Pancreas (tissue), 10 donors: ENCODE measurements at regions not wholly inside any gene's neighbourhood (a gene's known extent, or its start where the extent isn't known, plus 50 kb on each side); places are given as distances from the start of the nearest gene placed in this dataset.

Experiments used
- ATAC-seq, 4 donors: fragments of 200-7000 bp; cut with Tn5 transposase; one replicate each; pipeline versions ENCODE4 v1.8.0 to v1.9.1; 2020; ENCODE audit warnings: mild to moderate bottlenecking in 4 of 4, moderate library complexity in 4 of 4
- DNase-seq, 6 donors: peaks; one replicate each; pipeline ENCODE4 v3.0.0-alpha.2; 2020
- FAIRE-seq: peaks from 2 replicates; lab custom pipeline; 2012; peaks lifted over from hg19 to GRCh38; lab: Jason Lieb, UNC
- H3K27ac ChIP-seq, 4 donors: fragments of 200-600 bp; sonication (generic); 1 replicate in 3 of 4; 2 replicates in 1 of 4; pipeline versions ENCODE4 v1.5.0 to v1.8.0; 2020
- H3K27me3 ChIP-seq, 4 donors: fragments of 200-600 bp; one replicate each; pipeline ENCODE4 v1.8.0; 2021
- H3K36me3 ChIP-seq, 3 donors: fragments of 200-600 bp; sonication (generic) in 1 of 3; one replicate each; pipeline versions ENCODE4 v1.5.0 to v1.8.0; 2020 to 2021
- H3K4me1 ChIP-seq, 3 donors: fragments of 200-600 bp; one replicate each; pipeline ENCODE4 v1.8.0; 2021
- H3K4me3 ChIP-seq, 4 donors: fragments of 200-600 bp; sonication (generic) in 2 of 4; one replicate each; pipeline versions ENCODE4 v1.5.0 to v1.8.0; 2020 to 2021
- H3K9me3 ChIP-seq, 4 donors: fragments of 200-600 bp; one replicate each; pipeline ENCODE4 v1.8.0; 2021
- WGBS, 2 donors: extraction: QIAGEN DNeasy Blood & Tissue Kit; methylation state at CpG; one replicate each; pipeline ENCODE4 v1.1.7; 2013; 5-methylcytosine and 5-hydroxymethylcytosine counted together
- intact Hi-C, 3 donors: fragments of 100-400 bp; cut with DNase I; formaldehyde crosslinking; loops; one replicate each; pipeline versions ENCODE4 v1.11.1 to v1.14.2; 2022
- TF ChIP-seq, protein P1 (sequence below), 4 donors: fragments of 200-600 bp; sonication (generic) in 3 of 4; IDR thresholded peaks; one replicate each; pipeline versions ENCODE4 v1.5.0 to v1.8.0; 2021; ENCODE audit warnings: antibody characterized with exemption in 4 of 4
- donor health status: healthy with polysubstance abuse.
- donor health status: DM: no; HTN: no; CAD: no; lungs with moderate emphysema.
- donor health status: DM: no; HTN: no; CAD: no.
- donor health status: control.
- donor health status: control.
- donor health status: Bipolar disorder and iron deficiency.
- donor health status: DM: yes; HTN: yes; CAD: no.
- donor health status: DM: no; HTN: no; CAD: no.
- donor health status: DM: no; HTN: no; CAD: no.
- donor health status: DM: yes; HTN: yes; CAD: no.

DNA sequence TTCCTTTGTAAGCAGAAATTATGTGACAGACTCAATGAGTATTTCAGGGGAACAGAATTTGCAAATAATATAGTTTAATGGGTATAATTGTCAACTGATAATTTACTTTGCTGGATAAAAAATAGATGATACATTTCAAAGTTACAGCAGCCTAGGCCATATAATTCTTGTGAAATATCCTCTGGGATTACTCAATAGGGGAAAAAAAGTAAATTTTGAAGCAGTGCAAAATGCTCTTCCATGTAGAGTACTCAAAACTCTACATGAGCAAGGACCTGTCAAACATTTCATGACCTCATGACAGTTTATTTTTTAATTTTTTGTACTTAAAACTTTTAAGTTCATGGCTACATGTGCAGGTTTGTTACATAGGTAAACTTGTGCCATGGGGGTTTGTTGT lies 163.3 kb downstream of the DACT1 start:
- FAIRE-seq = no peak
- H3K4me3 ChIP-seq = no peak overlapping the region
- TF ChIP-seq, protein P1, sequence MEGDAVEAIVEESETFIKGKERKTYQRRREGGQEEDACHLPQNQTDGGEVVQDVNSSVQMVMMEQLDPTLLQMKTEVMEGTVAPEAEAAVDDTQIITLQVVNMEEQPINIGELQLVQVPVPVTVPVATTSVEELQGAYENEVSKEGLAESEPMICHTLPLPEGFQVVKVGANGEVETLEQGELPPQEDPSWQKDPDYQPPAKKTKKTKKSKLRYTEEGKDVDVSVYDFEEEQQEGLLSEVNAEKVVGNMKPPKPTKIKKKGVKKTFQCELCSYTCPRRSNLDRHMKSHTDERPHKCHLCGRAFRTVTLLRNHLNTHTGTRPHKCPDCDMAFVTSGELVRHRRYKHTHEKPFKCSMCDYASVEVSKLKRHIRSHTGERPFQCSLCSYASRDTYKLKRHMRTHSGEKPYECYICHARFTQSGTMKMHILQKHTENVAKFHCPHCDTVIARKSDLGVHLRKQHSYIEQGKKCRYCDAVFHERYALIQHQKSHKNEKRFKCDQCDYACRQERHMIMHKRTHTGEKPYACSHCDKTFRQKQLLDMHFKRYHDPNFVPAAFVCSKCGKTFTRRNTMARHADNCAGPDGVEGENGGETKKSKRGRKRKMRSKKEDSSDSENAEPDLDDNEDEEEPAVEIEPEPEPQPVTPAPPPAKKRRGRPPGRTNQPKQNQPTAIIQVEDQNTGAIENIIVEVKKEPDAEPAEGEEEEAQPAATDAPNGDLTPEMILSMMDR (IDR thresholded peaks at IDR 0.05) = no peak
- no peaks in the 10 kb centered on the region for H3K9me3 ChIP-seq
- H3K4me1 ChIP-seq = peaks cover 0 to 8% (median 8%) of the 10 kb centered on the region in 3 donors
- H3K27ac ChIP-seq = no peak overlapping the region
- intact Hi-C loops = no loop called here
- no peaks in the 10 kb centered on the region for H3K27me3 ChIP-seq
- DNase-seq = no peak
- H3K36me3 ChIP-seq = no peaks in the 10 kb centered on the region
- ATAC-seq = no peak

DNA sequence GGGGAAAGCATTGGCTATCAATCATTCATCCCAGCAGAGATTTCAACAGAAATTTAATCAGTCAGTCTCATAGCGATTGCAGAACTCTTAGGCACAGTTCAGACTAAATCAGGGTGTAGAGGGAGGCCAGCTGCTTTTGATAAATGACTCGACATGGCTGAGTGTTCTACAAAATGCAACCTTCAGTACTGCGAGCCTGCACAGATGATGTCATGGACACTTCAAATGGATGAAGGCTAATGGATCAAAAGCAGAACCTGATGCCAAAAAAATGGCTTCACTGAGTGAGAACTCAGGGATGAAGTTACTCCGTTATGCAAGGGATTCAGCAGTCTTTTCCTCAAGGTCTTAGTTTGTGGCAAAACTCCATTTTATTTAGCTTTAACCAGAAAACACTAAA lies 167.3 kb downstream of the DACT1 start:
- no peaks in the 10 kb centered on the region for H3K9me3 ChIP-seq
- TF ChIP-seq, protein P1 (IDR thresholded peaks at IDR 0.05) = no peak
- H3K36me3 ChIP-seq = no peaks in the 10 kb centered on the region
- intact Hi-C loops = no loop called here
- ATAC-seq (peak in 1 of 4 donors; percentile 35), FAIRE-seq (no peak), DNase-seq (no peak)
- 55% methylated on average over 4 of the region's 4 CpGs for WGBS, 2 donors
- H3K27ac ChIP-seq = no peak overlapping the region
- H3K27me3 ChIP-seq = no peaks in the 10 kb centered on the region
- H3K4me3 ChIP-seq = no peak overlapping the region
- peaks cover 0 to 8% (median 0%) of the 10 kb centered on the region in 3 donors for H3K4me1 ChIP-seq

GRCh38 chr14:58805605-58806409 lies 168.0 kb downstream of the DACT1 start:
- DNase-seq (no peak), FAIRE-seq (no peak), ATAC-seq (no peak)
- intact Hi-C loops = no loop called here
- peaks cover 0 to 8% (median 0%) of the 10 kb centered on the region in 3 donors for H3K4me1 ChIP-seq
- H3K9me3 ChIP-seq = no peaks in the 10 kb centered on the region
- H3K36me3 ChIP-seq = no peaks in the 10 kb centered on the region
- WGBS, 2 donors = 46 to 48% methylated on average over 6 of the region's 6 CpGs
- H3K27me3 ChIP-seq = no peaks in the 10 kb centered on the region
- no peak overlapping the region for H3K27ac ChIP-seq
- TF ChIP-seq, protein P1 (IDR thresholded peaks at IDR 0.05) = no peak
- H3K4me3 ChIP-seq = no peak overlapping the region

- Histone ChIP-seq H3K36me3 (no peaks in the 10 kb centered on the region), H3K4me1 (peaks cover 0 to 8% (median 0%) of the 10 kb centered on the region in 3 donors), H3K4me3 (no peak overlapping the region), H3K27me3 (no peaks in the 10 kb centered on the region), H3K27ac (no peak overlapping the region), H3K9me3 (no peaks in the 10 kb centered on the region)
- intact Hi-C loops = no loop called here
- TF ChIP-seq, protein P1 (IDR thresholded peaks at IDR 0.05) = no peak
- DNase-seq = no peak
- no peak for FAIRE-seq
- no peak for ATAC-seq
These were observed 169.4 kb downstream of the DACT1 start for GRCh38 chr14:58807191-58807590.

GRCh38 chr14:58808828-58809227 lies 171.1 kb downstream of the DACT1 start:
- DNase-seq = no peak
- H3K9me3 ChIP-seq = no peaks in the 10 kb centered on the region
- FAIRE-seq = no peak
- peaks cover 0 to 8% (median 0%) of the 10 kb centered on the region in 3 donors for H3K4me1 ChIP-seq
- TF ChIP-seq, protein P1 (IDR thresholded peaks at IDR 0.05) = no peak
- no peak overlapping the region for H3K27ac ChIP-seq
- H3K36me3 ChIP-seq = no peaks in the 10 kb centered on the region
- ATAC-seq = peak in 3 of 4 donors; percentile 27 to 52 (median 39)
- intact Hi-C loops = no loop called here
- no peak overlapping the region for H3K4me3 ChIP-seq
- H3K27me3 ChIP-seq = no peaks in the 10 kb centered on the region
- WGBS, 2 donors = 22 to 23% methylated on average over 4 of the region's 4 CpGs
